HFFc6 (cell line): ENCODE measurements at regions not wholly inside any gene's neighbourhood (a gene's known extent, or its start where the extent isn't known, plus 50 kb on each side); places are given as distances from the start of the nearest gene placed in this dataset.
"Not testable (repeated sequence)": the region's sequence is repeated elsewhere in the genome, so short reads cannot be mapped to it uniquely, and the experiment has no call there.

ENCODE experiments used
- DNase-seq: peaks from one replicate; pipeline ENCODE4 v3.0.0-alpha.2; 2018
- H3K27ac Mint-ChIP-seq: 2 replicates; pipeline ENCODE4 v1.8.0; 2020; ENCODE audit warnings: mild to moderate bottlenecking, mixed read lengths
- H3K27me3 Mint-ChIP-seq: 2 replicates; pipeline ENCODE4 v1.8.0; 2021; ENCODE audit warnings: mild to moderate bottlenecking, moderate library complexity, mixed read lengths; ENCODE audit not compliant: insufficient read depth
- H3K36me3 Mint-ChIP-seq: 2 replicates; pipeline ENCODE4 v1.8.0; 2021; ENCODE audit warnings: low read depth, mixed read lengths
- H3K4me1 Mint-ChIP-seq: 2 replicates; pipeline ENCODE4 v1.8.0; 2020; ENCODE audit warnings: low read depth, mixed read lengths
- H3K4me3 Mint-ChIP-seq: 2 replicates; pipeline ENCODE4 v1.8.0; 2020; ENCODE audit warnings: mild to moderate bottlenecking, moderate library complexity, mixed read lengths
- H3K9me3 Mint-ChIP-seq: 2 replicates; pipeline ENCODE4 v1.8.0; 2020; ENCODE audit warnings: mild to moderate bottlenecking, mixed read lengths
- CTCF ChIP-seq: fragments of 200-600 bp; sonication (generic); IDR thresholded peaks from 2 replicates; pipeline ENCODE4 v1.5.0; 2021; ENCODE audit warnings: antibody characterized with exemption, mild to moderate bottlenecking

DNA sequence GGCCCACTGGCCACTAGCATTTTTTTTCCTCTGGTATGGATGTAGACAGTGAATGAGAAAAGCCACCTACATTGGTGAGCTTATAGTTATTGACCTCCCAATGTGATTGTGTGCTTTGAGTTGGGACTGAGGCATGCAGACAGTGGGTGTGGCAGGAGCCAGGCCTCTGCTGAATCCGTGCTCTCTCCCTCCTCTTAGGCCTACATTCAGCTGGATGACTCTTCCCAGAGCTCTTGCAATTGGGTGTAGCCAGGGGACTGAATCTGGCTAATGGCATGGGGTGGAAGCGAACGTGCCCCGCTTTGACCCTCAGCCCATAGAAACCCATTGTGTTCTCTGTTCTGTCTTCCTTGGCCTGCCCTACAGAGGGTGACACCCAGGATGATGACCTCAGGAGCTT is 698.3 kb upstream of the HS6ST1 start:
- H3K27me3 Mint-ChIP-seq: peaks cover 3% of the 10 kb centered on the region
- DNase-seq: no peak
- no peak overlapping the region for H3K27ac Mint-ChIP-seq
- H3K36me3 Mint-ChIP-seq: no peaks in the 10 kb centered on the region; the same call in 1 of the 2 replicates
- H3K9me3 Mint-ChIP-seq: peaks cover 40% of the 10 kb centered on the region
- no peak for TF ChIP-seq CTCF
- H3K4me3 Mint-ChIP-seq: no peak overlapping the region
- H3K4me1 Mint-ChIP-seq: no peaks in the 10 kb centered on the region

DNA sequence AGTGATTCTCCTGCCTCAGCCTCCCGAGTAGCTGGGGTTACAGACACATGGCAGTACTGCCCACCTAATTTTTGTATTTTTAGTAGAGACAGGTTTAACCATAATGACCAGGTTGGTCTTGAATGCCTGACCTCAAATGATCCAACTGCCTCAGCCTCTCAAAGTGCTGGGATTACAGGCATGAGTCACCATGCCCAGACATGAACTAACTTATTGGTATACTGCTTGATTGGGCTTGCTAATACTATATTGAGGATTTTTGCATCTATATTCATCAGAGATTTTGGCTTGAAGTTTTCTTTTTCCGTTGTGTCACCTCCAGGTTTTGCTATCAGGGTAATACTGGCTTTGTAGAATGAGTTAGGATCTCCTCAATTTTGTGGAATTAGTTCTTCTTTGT is 706.1 kb upstream of the HS6ST1 start:
- H3K36me3 Mint-ChIP-seq: no peaks in the 10 kb centered on the region
- H3K9me3 Mint-ChIP-seq: peaks cover 50% of the 10 kb centered on the region
- TF ChIP-seq CTCF: no peak
- no peak overlapping the region for H3K27ac Mint-ChIP-seq
- no peaks in the 10 kb centered on the region for H3K4me1 Mint-ChIP-seq
- no peak overlapping the region for H3K4me3 Mint-ChIP-seq
- H3K27me3 Mint-ChIP-seq: no peaks in the 10 kb centered on the region
- no peak for DNase-seq

DNA sequence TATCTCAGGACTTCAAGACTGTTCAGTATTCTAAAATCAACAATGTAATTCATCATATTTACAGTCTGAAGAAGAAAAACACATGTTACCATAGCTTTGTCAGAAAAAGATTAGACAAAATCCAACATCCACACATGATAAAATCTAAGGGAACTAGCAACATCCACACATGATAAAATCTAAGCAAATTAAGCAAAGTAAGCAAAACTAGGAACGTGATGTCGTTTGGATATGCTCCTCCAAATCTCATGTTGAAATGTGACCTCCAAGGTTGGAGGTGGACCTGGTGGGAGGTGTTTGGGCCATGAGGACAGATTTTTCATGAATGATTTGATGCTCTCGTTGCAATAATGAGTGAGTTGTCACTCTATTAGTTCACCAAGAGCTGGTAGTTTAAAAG is 717.3 kb upstream of the HS6ST1 start:
- no peak for TF ChIP-seq CTCF
- Mint-ChIP-seq H3K4me1 (no peaks in the 10 kb centered on the region), H3K9me3 (peaks cover 43% of the 10 kb centered on the region), H3K27me3 (no peaks in the 10 kb centered on the region), H3K27ac (no peak overlapping the region), H3K4me3 (no peak overlapping the region), H3K36me3 (no peaks in the 10 kb centered on the region)
- DNase-seq: no peak

- H3K27ac Mint-ChIP-seq, H3K4me1 Mint-ChIP-seq, H3K27me3 Mint-ChIP-seq, H3K4me3 Mint-ChIP-seq, DNase-seq, H3K36me3 Mint-ChIP-seq: not testable (repeated sequence)
- H3K9me3 Mint-ChIP-seq: peaks cover 38% of the 10 kb centered on the region
Observed at GRCh38 chr2:129043677-129044076, 725.0 kb upstream of the HS6ST1 start.

- H3K27me3 Mint-ChIP-seq, H3K4me3 Mint-ChIP-seq, H3K4me1 Mint-ChIP-seq, H3K27ac Mint-ChIP-seq, H3K36me3 Mint-ChIP-seq, DNase-seq: not testable (repeated sequence)
- peaks cover 36% of the 10 kb centered on the region for H3K9me3 Mint-ChIP-seq
Observed at GRCh38 chr2:129046475-129046874, 727.8 kb upstream of the HS6ST1 start.

DNA sequence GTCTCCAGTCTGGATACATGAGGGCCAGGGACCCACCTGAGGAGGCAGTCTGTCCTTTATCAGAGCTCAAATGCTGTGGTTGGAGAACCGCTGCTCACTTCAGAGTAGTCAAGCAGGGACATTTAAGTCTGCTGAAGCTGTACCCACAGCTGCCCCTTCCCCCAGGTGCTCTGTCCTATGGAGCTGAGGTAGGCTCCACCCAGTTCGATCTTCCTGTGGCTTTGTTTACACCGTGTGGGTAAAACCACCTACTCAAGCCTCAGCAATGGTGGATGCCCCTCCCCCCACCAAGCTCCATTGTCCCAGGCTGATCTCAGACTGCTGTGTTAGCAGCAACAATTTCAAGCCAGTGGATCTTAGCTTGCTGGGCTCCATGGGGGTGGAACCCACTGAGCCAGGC is 731.4 kb upstream of the HS6ST1 start:
- H3K36me3 Mint-ChIP-seq: no peaks in the 10 kb centered on the region
- H3K27me3 Mint-ChIP-seq: no peaks in the 10 kb centered on the region
- no peaks in the 10 kb centered on the region for H3K4me1 Mint-ChIP-seq
- H3K27ac Mint-ChIP-seq: no peak overlapping the region
- no peak overlapping the region for H3K4me3 Mint-ChIP-seq
- no peak for TF ChIP-seq CTCF
- peaks cover 25% of the 10 kb centered on the region for H3K9me3 Mint-ChIP-seq
- DNase-seq: no peak

DNA sequence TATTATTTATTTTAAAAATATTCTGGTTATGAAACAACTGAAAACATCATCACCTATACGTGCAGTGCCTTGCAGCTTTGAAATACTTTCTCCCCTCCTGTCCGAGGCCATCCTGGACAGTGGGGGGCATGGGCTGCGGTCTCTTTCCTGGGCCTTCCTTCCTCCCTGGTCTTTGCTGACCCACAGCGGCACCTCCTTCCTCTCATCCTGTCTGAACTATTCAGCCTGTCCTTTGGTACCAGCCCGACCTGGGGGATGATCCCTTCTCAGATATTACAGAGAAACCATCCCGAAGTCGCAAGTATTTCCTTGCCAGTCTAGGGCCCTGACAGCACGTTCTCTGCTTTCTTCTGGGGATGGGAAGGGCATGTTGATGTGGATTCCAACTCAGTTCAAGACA is 736.6 kb upstream of the HS6ST1 start:
- H3K4me1 Mint-ChIP-seq: no peaks in the 10 kb centered on the region
- H3K27ac Mint-ChIP-seq: no peak overlapping the region
- no peaks in the 10 kb centered on the region; the same call in 1 of the 2 replicates for H3K36me3 Mint-ChIP-seq
- no peak for DNase-seq
- no peaks in the 10 kb centered on the region for H3K27me3 Mint-ChIP-seq
- TF ChIP-seq CTCF: no peak
- H3K9me3 Mint-ChIP-seq: peaks cover 49% of the 10 kb centered on the region
- H3K4me3 Mint-ChIP-seq: no peak overlapping the region
